ENCODE measurements at regions not wholly inside any gene's neighbourhood (a gene's known extent, or its start where the extent isn't known, plus 50 kb on each side); places are given as distances from the start of the nearest gene placed in this dataset.

DNA sequence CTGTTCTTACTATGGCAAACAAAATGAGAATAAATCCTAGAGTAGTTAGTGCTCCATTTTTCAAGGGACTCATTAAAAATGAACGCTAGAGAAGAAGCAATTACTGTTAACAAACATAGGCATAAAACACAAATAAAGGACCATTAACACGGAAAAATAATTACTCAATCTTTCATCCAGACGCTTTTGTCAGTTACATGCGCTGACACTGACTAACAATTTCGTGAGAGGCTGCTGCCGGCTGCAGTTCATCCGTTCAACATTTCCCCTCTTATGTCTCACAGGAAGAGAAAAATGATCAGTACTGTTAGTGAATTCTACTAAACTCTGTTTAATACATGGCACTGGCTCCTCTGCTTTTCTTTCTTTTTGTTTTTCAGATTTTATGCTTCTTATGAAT lies 472.7 kb upstream of the FLRT2 start:
- H3K27me3 ChIP-seq (ENCODE audit: control insufficient read depth in 3 of 3, insufficient read depth in 3 of 3, low read length in 2 of 3) = no peaks in the 10 kb centered on the region
- H3K27ac ChIP-seq (ENCODE audit: low read depth in 1 of 2, low read length in 1 of 2) = no peak overlapping the region
- no peaks in the 10 kb centered on the region for H3K36me3 ChIP-seq (ENCODE audit: control insufficient read depth in 4 of 4, insufficient read depth in 4 of 4, low read length in 4 of 4)
- ATAC-seq (ENCODE audit: insufficient read depth, low FRiP score) = no peak
- TF ChIP-seq, protein P1, sequence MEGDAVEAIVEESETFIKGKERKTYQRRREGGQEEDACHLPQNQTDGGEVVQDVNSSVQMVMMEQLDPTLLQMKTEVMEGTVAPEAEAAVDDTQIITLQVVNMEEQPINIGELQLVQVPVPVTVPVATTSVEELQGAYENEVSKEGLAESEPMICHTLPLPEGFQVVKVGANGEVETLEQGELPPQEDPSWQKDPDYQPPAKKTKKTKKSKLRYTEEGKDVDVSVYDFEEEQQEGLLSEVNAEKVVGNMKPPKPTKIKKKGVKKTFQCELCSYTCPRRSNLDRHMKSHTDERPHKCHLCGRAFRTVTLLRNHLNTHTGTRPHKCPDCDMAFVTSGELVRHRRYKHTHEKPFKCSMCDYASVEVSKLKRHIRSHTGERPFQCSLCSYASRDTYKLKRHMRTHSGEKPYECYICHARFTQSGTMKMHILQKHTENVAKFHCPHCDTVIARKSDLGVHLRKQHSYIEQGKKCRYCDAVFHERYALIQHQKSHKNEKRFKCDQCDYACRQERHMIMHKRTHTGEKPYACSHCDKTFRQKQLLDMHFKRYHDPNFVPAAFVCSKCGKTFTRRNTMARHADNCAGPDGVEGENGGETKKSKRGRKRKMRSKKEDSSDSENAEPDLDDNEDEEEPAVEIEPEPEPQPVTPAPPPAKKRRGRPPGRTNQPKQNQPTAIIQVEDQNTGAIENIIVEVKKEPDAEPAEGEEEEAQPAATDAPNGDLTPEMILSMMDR (IDR thresholded peaks at IDR 0.05; ENCODE audit: control extremely low read depth, extremely low read depth) = no peak
- no peak overlapping the region for H3K9ac ChIP-seq (ENCODE audit: insufficient read depth in 1 of 2, low read length in 2 of 2)
- DNase-seq = peak in 2 of 3 donors; percentile 30 to 41
- H3K4me1 ChIP-seq (ENCODE audit: control insufficient read depth in 5 of 5, insufficient read depth in 5 of 5, low read length in 5 of 5) = peaks cover 0 to 14% (median 0%) of the 10 kb centered on the region in 5 donors
- no peak overlapping the region for H3K4me3 ChIP-seq
- peaks cover 0 to 7% (median 3%) of the 10 kb centered on the region in 4 donors for H3K9me3 ChIP-seq (ENCODE audit: control insufficient read depth in 4 of 4, insufficient read depth in 3 of 4, low read length in 3 of 4)
- 50 to 67% methylated on average over 7 of the region's 7 CpGs for WGBS, 2 donors

DNA sequence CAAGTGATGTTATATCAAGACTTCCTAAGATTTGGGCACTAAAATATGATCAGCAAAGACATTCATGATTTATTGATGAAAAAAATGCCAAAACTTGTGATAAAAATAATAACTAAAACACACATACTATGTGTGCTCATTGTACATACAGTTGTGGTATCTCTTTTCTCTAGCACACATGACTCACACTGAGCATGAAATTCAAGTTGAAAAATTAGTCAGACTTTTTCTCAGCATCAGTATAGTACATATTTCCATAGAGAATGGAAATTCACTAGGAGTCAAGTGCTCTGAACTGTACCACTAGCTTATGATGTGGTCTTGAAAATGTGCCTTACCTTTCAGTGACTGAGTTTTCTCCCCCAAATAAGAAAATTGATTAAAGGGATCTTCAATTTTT lies 471.8 kb upstream of the FLRT2 start:
- H3K9me3 ChIP-seq (ENCODE audit: control insufficient read depth in 4 of 4, insufficient read depth in 3 of 4, low read length in 3 of 4) = peaks cover 0 to 7% (median 6%) of the 10 kb centered on the region in 4 donors
- TF ChIP-seq, protein P1 (IDR thresholded peaks at IDR 0.05; ENCODE audit: control extremely low read depth, extremely low read depth) = no peak
- ATAC-seq (ENCODE audit: insufficient read depth, low FRiP score) = no peak

DNA sequence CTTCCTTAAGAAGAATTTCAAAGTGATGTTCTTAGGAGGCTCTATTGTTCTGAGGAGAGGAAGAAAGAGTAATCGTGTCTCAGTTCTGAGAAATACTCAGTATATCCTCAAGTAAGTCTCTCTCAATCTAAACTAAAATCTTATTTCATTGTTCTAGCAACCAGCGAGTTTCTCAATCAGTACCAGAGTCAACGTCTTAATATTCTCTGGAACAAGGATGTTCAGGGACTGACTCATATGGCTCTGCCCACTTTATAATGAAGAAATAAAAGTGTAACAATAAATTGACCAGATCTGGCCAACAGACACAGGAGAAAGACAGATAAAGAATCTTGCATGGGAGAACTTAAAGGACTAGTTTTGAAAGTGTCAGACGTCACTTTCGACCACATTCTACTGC lies 469.8 kb upstream of the FLRT2 start:
- no peak overlapping the region for H3K9ac ChIP-seq (ENCODE audit: insufficient read depth in 1 of 2, low read length in 2 of 2)
- ATAC-seq (ENCODE audit: insufficient read depth, low FRiP score) (no peak), DNase-seq (no peak)
- H3K27ac ChIP-seq (ENCODE audit: low read depth in 1 of 2, low read length in 1 of 2) = no peak overlapping the region
- H3K36me3 ChIP-seq (ENCODE audit: control insufficient read depth in 4 of 4, insufficient read depth in 4 of 4, low read length in 4 of 4) = no peaks in the 10 kb centered on the region
- H3K27me3 ChIP-seq (ENCODE audit: control insufficient read depth in 3 of 3, insufficient read depth in 3 of 3, low read length in 2 of 3) = no peaks in the 10 kb centered on the region
- peaks cover 0 to 14% (median 0%) of the 10 kb centered on the region in 5 donors for H3K4me1 ChIP-seq (ENCODE audit: control insufficient read depth in 5 of 5, insufficient read depth in 5 of 5, low read length in 5 of 5)
- H3K4me3 ChIP-seq = no peak overlapping the region
- TF ChIP-seq, protein P1 (IDR thresholded peaks at IDR 0.05; ENCODE audit: control extremely low read depth, extremely low read depth) = no peak
- WGBS, 2 donors = 83 to 84% methylated on average over 5 of the region's 5 CpGs
- peaks cover 0 to 5% (median 2%) of the 10 kb centered on the region in 4 donors for H3K9me3 ChIP-seq (ENCODE audit: control insufficient read depth in 4 of 4, insufficient read depth in 3 of 4, low read length in 3 of 4)

More for the DNA sequence above, 471.8 kb upstream of the FLRT2 start:
- DNase-seq = no peak
- H3K9ac ChIP-seq (ENCODE audit: insufficient read depth in 1 of 2, low read length in 2 of 2) = no peak overlapping the region
- H3K27ac ChIP-seq (ENCODE audit: low read depth in 1 of 2, low read length in 1 of 2) = no peak overlapping the region
- H3K4me1 ChIP-seq (ENCODE audit: control insufficient read depth in 5 of 5, insufficient read depth in 5 of 5, low read length in 5 of 5) = peaks cover 0 to 14% (median 0%) of the 10 kb centered on the region in 5 donors
- no peaks in the 10 kb centered on the region for H3K27me3 ChIP-seq (ENCODE audit: control insufficient read depth in 3 of 3, insufficient read depth in 3 of 3, low read length in 2 of 3)
- no peaks in the 10 kb centered on the region for H3K36me3 ChIP-seq (ENCODE audit: control insufficient read depth in 4 of 4, insufficient read depth in 4 of 4, low read length in 4 of 4)
- H3K4me3 ChIP-seq = no peak overlapping the region

DNA sequence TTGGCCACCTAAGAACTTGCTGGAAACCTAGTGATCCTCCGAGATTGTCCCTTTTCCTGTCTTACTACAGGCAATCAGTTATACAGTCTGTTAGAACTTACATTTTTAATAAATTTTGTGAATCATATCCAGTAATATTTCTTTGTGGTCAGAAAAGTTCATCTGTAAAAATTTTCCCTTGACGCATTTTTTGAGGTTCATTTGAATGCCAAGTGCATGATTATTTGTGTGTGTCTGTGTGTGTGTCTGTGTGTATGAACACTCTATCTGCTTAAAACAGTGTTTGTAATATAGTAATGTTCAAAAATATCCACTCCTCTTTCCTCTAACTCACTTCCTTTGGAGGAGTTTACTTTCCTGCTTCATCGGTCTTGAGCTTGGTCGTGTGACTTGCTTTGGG lies 468.7 kb upstream of the FLRT2 start:
- TF ChIP-seq, protein P1 (IDR thresholded peaks at IDR 0.05; ENCODE audit: control extremely low read depth, extremely low read depth) = no peak

More for the DNA sequence above, 468.7 kb upstream of the FLRT2 start:
- ATAC-seq (ENCODE audit: insufficient read depth, low FRiP score) (no peak), DNase-seq (no peak)
- H3K9ac ChIP-seq (ENCODE audit: insufficient read depth in 1 of 2, low read length in 2 of 2) = no peak overlapping the region
- H3K27me3 ChIP-seq (ENCODE audit: control insufficient read depth in 3 of 3, insufficient read depth in 3 of 3, low read length in 2 of 3) = no peaks in the 10 kb centered on the region
- no peaks in the 10 kb centered on the region for H3K36me3 ChIP-seq (ENCODE audit: control insufficient read depth in 4 of 4, insufficient read depth in 4 of 4, low read length in 4 of 4)
- H3K4me3 ChIP-seq = no peak overlapping the region
- H3K9me3 ChIP-seq (ENCODE audit: control insufficient read depth in 4 of 4, insufficient read depth in 3 of 4, low read length in 3 of 4) = peaks cover 0 to 5% (median 2%) of the 10 kb centered on the region in 4 donors
- H3K4me1 ChIP-seq (ENCODE audit: control insufficient read depth in 5 of 5, insufficient read depth in 5 of 5, low read length in 5 of 5) = peaks cover 0 to 8% (median 0%) of the 10 kb centered on the region in 5 donors
- 88 to 93% methylated on average over 4 of the region's 4 CpGs for WGBS, 2 donors
- no peak overlapping the region for H3K27ac ChIP-seq (ENCODE audit: low read depth in 1 of 2, low read length in 1 of 2)
